ENCODE measurements at regions not wholly inside any gene's neighbourhood (a gene's known extent, or its start where the extent isn't known, plus 50 kb on each side); places are given as distances from the start of the nearest gene placed in this dataset.

- ATAC-seq, result no peak
Measured at GRCh38 chr6:2534406-2535042, 216.2 kb downstream of the MYLK4 start.

- peak in 1 of 2 donors; percentile 41 for ATAC-seq
Measured at GRCh38 chr6:2531426-2532215, 219.1 kb downstream of the MYLK4 start.

- ATAC-seq, result no peak
Measured at GRCh38 chr6:2529211-2529719, 221.5 kb downstream of the MYLK4 start.

- no peak for ATAC-seq
Measured at GRCh38 chr6:2528156-2528555, 222.6 kb downstream of the MYLK4 start.

- ATAC-seq, result no peak
Measured at GRCh38 chr6:2526766-2527165, 224.0 kb downstream of the MYLK4 start.

GRCh38 chr6:2524090-2524489, 226.6 kb downstream of the MYLK4 start:
- no peak for ATAC-seq

GRCh38 chr6:2523061-2523460, 227.7 kb downstream of the MYLK4 start:
- ATAC-seq, result no peak

- no peak for ATAC-seq
Measured at GRCh38 chr6:2522521-2522920, 228.2 kb downstream of the MYLK4 start.

GRCh38 chr6:2517855-2518473, 232.8 kb downstream of the MYLK4 start:
- no peak for ATAC-seq

GRCh38 chr6:2517401-2517800, 233.3 kb downstream of the MYLK4 start:
- no peak for ATAC-seq

GRCh38 chr6:2516059-2516458, 234.7 kb downstream of the MYLK4 start:
- ATAC-seq, result no peak

- no peak for ATAC-seq
Measured at GRCh38 chr6:2514965-2515543, 235.7 kb downstream of the MYLK4 start.

- ATAC-seq, result no peak
Measured at GRCh38 chr6:2512802-2513201, 237.9 kb downstream of the MYLK4 start.

GRCh38 chr6:2510316-2510715, 240.4 kb downstream of the MYLK4 start:
- ATAC-seq, result no peak

- ATAC-seq, result no peak
Measured at GRCh38 chr6:2509711-2510110, 241.0 kb downstream of the MYLK4 start.

- ATAC-seq, result no peak
Measured at GRCh38 chr6:2508071-2508470, 242.7 kb downstream of the MYLK4 start.

GRCh38 chr6:2507521-2508037, 243.1 kb downstream of the MYLK4 start:
- ATAC-seq, result no peak

- ATAC-seq, result no peak
Measured at GRCh38 chr6:2507016-2507415, 243.7 kb downstream of the MYLK4 start.

GRCh38 chr6:2505624-2506023, 245.1 kb downstream of the MYLK4 start:
- no peak for ATAC-seq

- no peak for ATAC-seq
Measured at GRCh38 chr6:2504495-2505064, 246.1 kb downstream of the MYLK4 start.

GRCh38 chr6:2503816-2504494, 246.8 kb downstream of the MYLK4 start:
- ATAC-seq, result no peak

- ATAC-seq, result no peak
Measured at GRCh38 chr6:2502998-2503674, 247.6 kb downstream of the MYLK4 start.

All from activated CD4-positive, CD25-positive, alpha-beta regulatory T cell treated with anti-CD3 and anti-CD28 coated beads, Interleukin-2, amount 50 U/mL, for 24 hours (primary cell).